Hepatocyte (in vitro differentiated cells): ENCODE measurements at regions not wholly inside any gene's neighbourhood (a gene's known extent, or its start where the extent isn't known, plus 50 kb on each side); places are given as distances from the start of the nearest gene placed in this dataset.

Experiments
- DNase-seq: peaks from one replicate; pipeline ENCODE4 v3.0.0-alpha.2; 2016; ENCODE audit warnings: low spot score
- H2AFZ ChIP-seq: fragments of 200-600 bp; sonication (generic); 2 replicates; pipeline ENCODE4 v1.6.0; 2016; ENCODE audit warnings: antibody characterized with exemption, mild to moderate bottlenecking
- H3K27ac ChIP-seq: fragments of 200-600 bp; sonication (generic); 2 replicates; pipeline ENCODE4 v1.5.1; 2016; ENCODE audit warnings: mild to moderate bottlenecking
- H3K27me3 ChIP-seq: fragments of 200-600 bp; sonication (generic); 2 replicates; pipeline ENCODE4 v1.6.1; 2016
- H3K36me3 ChIP-seq: fragments of 200-600 bp; sonication (generic); replicated peaks from 2 replicates; pipeline ENCODE4 v1.5.1; 2016; ENCODE audit warnings: low read depth; ENCODE audit not compliant: insufficient read depth
- H3K4me1 ChIP-seq: fragments of 200-600 bp; sonication (generic); 2 replicates; pipeline ENCODE4 v1.5.1; 2016; ENCODE audit warnings: mild to moderate bottlenecking, moderate library complexity; ENCODE audit not compliant: insufficient read depth
- H3K4me2 ChIP-seq: fragments of 200-600 bp; sonication (generic); 2 replicates; pipeline ENCODE4 v1.6.0; 2016
- H3K4me3 ChIP-seq: fragments of 200-600 bp; sonication (generic); 2 replicates; pipeline ENCODE4 v1.5.1; 2016; ENCODE audit warnings: mild to moderate bottlenecking
- H3K79me2 ChIP-seq: fragments of 200-600 bp; sonication (generic); 2 replicates; pipeline ENCODE4 v1.6.0; 2017; ENCODE audit warnings: mild to moderate bottlenecking
- H3K9me2 ChIP-seq: fragments of 200-600 bp; sonication (generic); replicated peaks from 2 replicates; pipeline ENCODE4 v1.6.0; 2017; ENCODE audit warnings: mild to moderate bottlenecking; ENCODE audit not compliant: insufficient read depth
- H3K9me3 ChIP-seq: fragments of 200-600 bp; sonication (generic); 2 replicates; pipeline ENCODE4 v1.5.1; 2016; ENCODE audit warnings: low read depth, mild to moderate bottlenecking
- H4K20me1 ChIP-seq: fragments of 200-600 bp; sonication (generic); 2 replicates; pipeline ENCODE4 v1.6.0; 2016; ENCODE audit warnings: mild to moderate bottlenecking; ENCODE audit not compliant: insufficient read depth, poor library complexity, severe bottlenecking
- EZH2 ChIP-seq: fragments of 200-600 bp; sonication (generic); IDR thresholded peaks from 2 replicates; pipeline ENCODE4 v1.6.1; 2016; ENCODE audit warnings: antibody characterized with exemption, mild to moderate bottlenecking, borderline replicate concordance
- EZH2phosphoT487 ChIP-seq: fragments of 200-600 bp; sonication (generic); IDR thresholded peaks from one replicate; pipeline ENCODE4 v1.6.1; 2018; ENCODE audit warnings: antibody characterized with exemption, mild to moderate bottlenecking, low read depth, moderate library complexity; ENCODE audit not compliant: unreplicated experiment, severe bottlenecking
- WGBS: methylation state at CpG from one replicate; pipeline ENCODE4 v1.1.6; 2016; ENCODE audit warnings: low lambda C conversion rate; ENCODE audit errors: missing lambda C conversion rate; 5-methylcytosine and 5-hydroxymethylcytosine counted together
- TF ChIP-seq, protein P1 (sequence below): fragments of 200-600 bp; sonication (generic); IDR thresholded peaks from 2 replicates; pipeline ENCODE4 v1.5.1; 2016; ENCODE audit warnings: antibody characterized with exemption, mild to moderate bottlenecking; ENCODE audit not compliant: poor library complexity

DNA sequence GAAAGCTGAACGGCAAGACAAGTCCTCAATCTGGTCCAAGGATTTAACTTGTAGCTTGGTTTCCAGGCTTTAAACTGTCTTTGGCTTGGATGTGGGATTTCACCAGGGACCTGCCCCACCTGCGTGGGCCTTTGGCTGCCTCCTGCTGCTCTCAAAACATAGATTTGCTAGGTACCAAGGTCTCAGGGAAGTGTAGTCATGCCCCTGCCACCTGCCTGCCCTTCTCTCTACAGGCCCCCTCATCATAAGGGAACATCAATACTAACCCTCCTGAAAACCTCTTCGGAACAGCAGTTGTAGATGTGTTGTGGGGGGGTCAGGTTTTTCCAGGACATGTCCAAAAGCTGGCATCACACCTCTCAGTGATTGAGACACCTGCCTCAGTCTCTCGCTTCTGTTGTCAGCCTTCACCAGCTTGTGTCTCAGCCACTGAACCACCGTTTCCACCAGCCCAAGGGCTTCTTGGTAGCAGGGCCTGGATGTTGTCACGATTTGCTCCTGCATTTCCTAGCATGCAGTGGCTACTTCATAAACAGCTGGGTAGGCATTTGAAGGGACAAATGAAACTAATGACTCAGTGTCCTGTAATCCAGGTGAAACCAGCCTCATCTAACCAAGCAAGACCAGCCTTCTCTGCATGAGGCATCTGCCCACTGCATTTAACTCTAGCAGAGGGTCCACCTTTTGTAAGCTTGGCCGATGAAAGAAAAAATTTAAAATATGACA, 141.6 kb upstream of the THBS2 start:
- 89% methylated on average over 7 of the region's 7 CpGs for WGBS
- no peak for TF ChIP-seq EZH2
- TF ChIP-seq EZH2phosphoT487: no peak
- TF ChIP-seq, protein P1, sequence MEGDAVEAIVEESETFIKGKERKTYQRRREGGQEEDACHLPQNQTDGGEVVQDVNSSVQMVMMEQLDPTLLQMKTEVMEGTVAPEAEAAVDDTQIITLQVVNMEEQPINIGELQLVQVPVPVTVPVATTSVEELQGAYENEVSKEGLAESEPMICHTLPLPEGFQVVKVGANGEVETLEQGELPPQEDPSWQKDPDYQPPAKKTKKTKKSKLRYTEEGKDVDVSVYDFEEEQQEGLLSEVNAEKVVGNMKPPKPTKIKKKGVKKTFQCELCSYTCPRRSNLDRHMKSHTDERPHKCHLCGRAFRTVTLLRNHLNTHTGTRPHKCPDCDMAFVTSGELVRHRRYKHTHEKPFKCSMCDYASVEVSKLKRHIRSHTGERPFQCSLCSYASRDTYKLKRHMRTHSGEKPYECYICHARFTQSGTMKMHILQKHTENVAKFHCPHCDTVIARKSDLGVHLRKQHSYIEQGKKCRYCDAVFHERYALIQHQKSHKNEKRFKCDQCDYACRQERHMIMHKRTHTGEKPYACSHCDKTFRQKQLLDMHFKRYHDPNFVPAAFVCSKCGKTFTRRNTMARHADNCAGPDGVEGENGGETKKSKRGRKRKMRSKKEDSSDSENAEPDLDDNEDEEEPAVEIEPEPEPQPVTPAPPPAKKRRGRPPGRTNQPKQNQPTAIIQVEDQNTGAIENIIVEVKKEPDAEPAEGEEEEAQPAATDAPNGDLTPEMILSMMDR: no peak

GRCh38 chr6:169393753-169394152, 140.1 kb upstream of the THBS2 start:
- WGBS: 91% methylated on average over 13 of the region's 13 CpGs
- Histone ChIP-seq H2AFZ (no peak overlapping the region), H3K9me2 (no peaks in the 10 kb centered on the region), H3K4me1 (no peaks in the 10 kb centered on the region), H3K4me3 (no peak overlapping the region), H3K9me3 (peaks cover 4% of the 10 kb centered on the region), H3K79me2 (no peaks in the 10 kb centered on the region), H3K27ac (no peak overlapping the region), H3K27me3 (no peaks in the 10 kb centered on the region), H3K36me3 (no peaks in the 10 kb centered on the region), H4K20me1 (no peaks in the 10 kb centered on the region), H3K4me2 (no peak overlapping the region)
- TF ChIP-seq, protein P1: no peak
- TF ChIP-seq EZH2phosphoT487 (no peak), EZH2 (no peak)
- no peak for DNase-seq

More for the DNA sequence above, 141.6 kb upstream of the THBS2 start:
- Histone ChIP-seq H3K9me3 (peaks cover 4% of the 10 kb centered on the region), H3K4me1 (no peaks in the 10 kb centered on the region), H3K27me3 (no peaks in the 10 kb centered on the region), H3K4me2 (no peak overlapping the region), H3K36me3 (no peaks in the 10 kb centered on the region), H3K4me3 (no peak overlapping the region), H4K20me1 (no peaks in the 10 kb centered on the region), H3K79me2 (no peaks in the 10 kb centered on the region), H2AFZ (no peak overlapping the region), H3K27ac (no peak overlapping the region), H3K9me2 (no peaks in the 10 kb centered on the region)
- no peak for DNase-seq

DNA sequence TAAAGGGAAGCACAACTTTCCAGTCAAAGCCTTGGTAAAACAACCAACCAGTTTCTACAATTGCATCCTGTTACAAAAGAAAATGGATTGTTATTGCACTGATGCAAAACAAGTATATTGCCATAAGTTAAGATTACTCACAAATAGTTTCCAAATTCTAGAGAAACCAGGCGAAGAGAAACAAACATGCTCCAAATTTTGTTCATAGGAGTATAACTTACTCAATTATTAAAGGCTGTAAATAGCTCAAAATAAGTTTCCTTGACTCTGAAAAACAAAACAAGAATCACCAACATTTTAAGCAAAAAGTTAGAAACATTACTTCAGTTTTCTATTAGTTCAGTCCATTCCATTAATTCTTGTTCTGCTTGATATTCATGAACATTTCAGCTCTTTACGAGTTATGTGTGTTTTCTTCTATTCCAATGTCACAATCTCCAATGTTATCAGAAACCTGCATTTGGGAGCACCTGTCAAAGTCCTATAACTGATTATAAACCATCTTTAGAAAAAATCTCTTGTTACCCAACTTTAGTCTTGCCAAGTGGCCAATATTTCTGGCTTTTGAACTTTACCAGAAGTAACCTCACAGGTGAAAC, 137.9 kb upstream of the THBS2 start:
- no peaks in the 10 kb centered on the region for H3K79me2 ChIP-seq
- no peaks in the 10 kb centered on the region for H3K36me3 ChIP-seq
- H3K9me3 ChIP-seq: peaks cover 4% of the 10 kb centered on the region
- no peaks in the 10 kb centered on the region for H3K9me2 ChIP-seq
- no peak overlapping the region for H3K4me3 ChIP-seq
- peaks cover 5% of the 10 kb centered on the region for H3K4me1 ChIP-seq
- H4K20me1 ChIP-seq: no peaks in the 10 kb centered on the region
- TF ChIP-seq EZH2: no peak
- TF ChIP-seq, protein P1: no peak
- no peak for TF ChIP-seq EZH2phosphoT487
- H3K4me2 ChIP-seq: no peak overlapping the region
- H3K27ac ChIP-seq: no peak overlapping the region
- WGBS: 95% methylated on average over 2 of the region's 2 CpGs
- no peak overlapping the region for H2AFZ ChIP-seq
- no peak for DNase-seq
- H3K27me3 ChIP-seq: no peaks in the 10 kb centered on the region
